ENCODE measurements at regions not wholly inside any gene's neighbourhood (a gene's known extent, or its start where the extent isn't known, plus 50 kb on each side); places are given as distances from the start of the nearest gene placed in this dataset.

DNA sequence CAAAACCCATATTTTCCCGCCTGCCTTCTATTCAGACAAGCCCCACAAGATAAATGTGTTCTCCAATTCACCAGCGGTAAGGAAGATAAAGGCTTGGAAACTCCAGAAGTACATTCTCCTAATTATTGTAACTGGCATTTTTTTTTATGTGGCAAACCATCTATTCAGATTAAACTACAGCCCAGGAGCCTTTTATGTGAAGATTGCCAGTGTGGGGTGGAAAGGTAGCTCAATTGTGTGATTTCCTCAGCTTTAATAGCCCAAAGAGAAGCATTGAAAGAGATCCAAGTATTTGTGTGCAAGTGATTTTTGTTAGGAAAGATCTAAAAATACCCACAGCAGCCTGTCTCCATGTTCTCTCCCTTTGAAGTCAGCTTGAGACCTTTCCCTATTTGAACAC, 451.4 kb upstream of the CCL2 start:
- ChIA-PET CTCF (no interaction called here), POLR2A (no interaction called here)
- dilution Hi-C loops (cut with MboI; ENCODE audit: extremely low pct_ligation_motif_present, low sequenced_read_pairs) = no loop called here

DNA sequence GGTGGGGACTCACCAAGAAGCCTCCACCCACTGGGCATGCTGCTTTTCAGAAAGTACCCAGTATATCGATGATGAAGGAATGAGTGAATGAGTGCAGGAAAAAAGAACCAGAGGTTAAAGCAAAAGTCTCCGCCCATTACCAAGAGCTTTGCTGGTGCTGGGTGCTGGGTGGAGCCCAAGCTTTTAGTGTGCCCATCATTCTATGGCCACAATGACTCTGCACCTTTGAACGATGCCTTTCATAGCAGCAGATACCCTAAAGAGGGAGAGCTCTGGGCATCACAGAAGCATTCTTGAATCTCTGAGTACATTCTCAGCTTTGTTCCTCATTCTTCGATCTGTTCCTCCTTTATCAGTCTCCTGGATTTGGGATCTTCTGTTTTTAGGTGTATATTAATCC, 450.7 kb upstream of the CCL2 start:
- intact Hi-C loops (cut with micrococcal nuclease) (no loop called here), dilution Hi-C loops (cut with MboI; ENCODE audit: extremely low pct_ligation_motif_present, low sequenced_read_pairs) (no loop called here)
- H3K9me1 ChIP-seq (replicated peaks; ENCODE audit: control insufficient read depth, extremely low read depth, insufficient read depth, low read length) = no peaks in the 10 kb centered on the region
- no peak overlapping the region for H3K4me2 ChIP-seq (ENCODE audit: insufficient read depth, low read length)
- no peak overlapping the region for H3K4me3 ChIP-seq (replicated peaks in 1 of 3; ENCODE audit: insufficient read depth in 1 of 3, low read depth in 1 of 3, low read length in 3 of 3)
- no peaks in the 10 kb centered on the region for H3K79me2 ChIP-seq (ENCODE audit: control insufficient read depth, insufficient read depth, low read length)
- DNase-seq (ENCODE audit: low read depth, low spot score) (no peak), FAIRE-seq (no peak)
- POLR2A ChIA-PET = no interaction called here
- no peaks in the 10 kb centered on the region for H3K27me3 ChIP-seq (ENCODE audit: control insufficient read depth in 2 of 2, insufficient read depth in 2 of 2, low read length in 2 of 2)
- CTCF ChIA-PET = no interaction called here
- no peaks in the 10 kb centered on the region for H3K9me3 ChIP-seq (replicated peaks; ENCODE audit: control insufficient read depth, insufficient read depth, low read length)
- no TSS peak for BruUV-seq (replicated peaks)
- TF ChIP-seq, protein P1, sequence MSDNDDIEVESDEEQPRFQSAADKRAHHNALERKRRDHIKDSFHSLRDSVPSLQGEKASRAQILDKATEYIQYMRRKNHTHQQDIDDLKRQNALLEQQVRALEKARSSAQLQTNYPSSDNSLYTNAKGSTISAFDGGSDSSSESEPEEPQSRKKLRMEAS (IDR thresholded peaks at IDR 0.05; ENCODE audit: insufficient read depth, insufficient read length) = no peak
- TF ChIP-seq EZH2 (IDR thresholded peaks at IDR 0.05; ENCODE audit: borderline replicate concordance, low read depth, low read length, severe bottlenecking) (no peak), GATA2 (IDR thresholded peaks at IDR 0.05; ENCODE audit: insufficient read depth, insufficient read length, low read depth, low read length) (no peak), JUN (IDR thresholded peaks at IDR 0.05; ENCODE audit: borderline replicate concordance, insufficient read depth, insufficient read length, low read depth) (no peak), POLR2A (IDR thresholded peaks at IDR 0.05; ENCODE audit: low read depth, low read length) (no peak), MYC (IDR thresholded peaks at IDR 0.05; ENCODE audit: low read depth, low read length) (no peak), POLR2AphosphoS5 (IDR thresholded peaks at IDR 0.05; ENCODE audit: insufficient read depth, low read depth, low read length) (no peak), FOS (IDR thresholded peaks at IDR 0.05; ENCODE audit: borderline replicate concordance, insufficient read depth, low read length) (no peak)
- TF ChIP-seq, protein P2, sequence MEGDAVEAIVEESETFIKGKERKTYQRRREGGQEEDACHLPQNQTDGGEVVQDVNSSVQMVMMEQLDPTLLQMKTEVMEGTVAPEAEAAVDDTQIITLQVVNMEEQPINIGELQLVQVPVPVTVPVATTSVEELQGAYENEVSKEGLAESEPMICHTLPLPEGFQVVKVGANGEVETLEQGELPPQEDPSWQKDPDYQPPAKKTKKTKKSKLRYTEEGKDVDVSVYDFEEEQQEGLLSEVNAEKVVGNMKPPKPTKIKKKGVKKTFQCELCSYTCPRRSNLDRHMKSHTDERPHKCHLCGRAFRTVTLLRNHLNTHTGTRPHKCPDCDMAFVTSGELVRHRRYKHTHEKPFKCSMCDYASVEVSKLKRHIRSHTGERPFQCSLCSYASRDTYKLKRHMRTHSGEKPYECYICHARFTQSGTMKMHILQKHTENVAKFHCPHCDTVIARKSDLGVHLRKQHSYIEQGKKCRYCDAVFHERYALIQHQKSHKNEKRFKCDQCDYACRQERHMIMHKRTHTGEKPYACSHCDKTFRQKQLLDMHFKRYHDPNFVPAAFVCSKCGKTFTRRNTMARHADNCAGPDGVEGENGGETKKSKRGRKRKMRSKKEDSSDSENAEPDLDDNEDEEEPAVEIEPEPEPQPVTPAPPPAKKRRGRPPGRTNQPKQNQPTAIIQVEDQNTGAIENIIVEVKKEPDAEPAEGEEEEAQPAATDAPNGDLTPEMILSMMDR (IDR thresholded peaks at IDR 0.05; ENCODE audit: extremely low read depth in 1 of 2, insufficient read depth in 1 of 2, low read depth in 1 of 2, low read length in 2 of 2) = no peak
- no peaks in the 10 kb centered on the region for H4K20me1 ChIP-seq (replicated peaks; ENCODE audit: control insufficient read depth, extremely low read depth, insufficient read depth, low read length)
- no peak overlapping the region for H3K9ac ChIP-seq (replicated peaks; ENCODE audit: extremely low read depth, insufficient read depth, low read length)
- no peak overlapping the region for H3K27ac ChIP-seq (ENCODE audit: insufficient read depth, low read depth, low read length)
- no peaks in the 10 kb centered on the region for H3K4me1 ChIP-seq (ENCODE audit: control insufficient read depth, extremely low read depth, insufficient read depth, low read length)
- H2AFZ ChIP-seq (ENCODE audit: low read depth, low read length) = no peak overlapping the region
- H3K36me3 ChIP-seq (ENCODE audit: control insufficient read depth in 2 of 2, extremely low read depth in 1 of 2, insufficient read depth in 2 of 2, low read length in 2 of 2) = no peaks in the 10 kb centered on the region

More for the DNA sequence above, 451.4 kb upstream of the CCL2 start:
- H3K36me3 ChIP-seq (ENCODE audit: control insufficient read depth in 2 of 2, extremely low read depth in 1 of 2, insufficient read depth in 2 of 2, low read length in 2 of 2) = no peaks in the 10 kb centered on the region
- no peak for FAIRE-seq
- H3K9me3 ChIP-seq (replicated peaks; ENCODE audit: control insufficient read depth, insufficient read depth, low read length) = no peaks in the 10 kb centered on the region
- no peaks in the 10 kb centered on the region for H4K20me1 ChIP-seq (replicated peaks; ENCODE audit: control insufficient read depth, extremely low read depth, insufficient read depth, low read length)
- H3K9ac ChIP-seq (replicated peaks; ENCODE audit: extremely low read depth, insufficient read depth, low read length) = no peak overlapping the region
- no peak overlapping the region for H3K27ac ChIP-seq (ENCODE audit: insufficient read depth, low read depth, low read length)
- DNase-seq (ENCODE audit: low read depth, low spot score) = no peak
- H2AFZ ChIP-seq (ENCODE audit: low read depth, low read length) = no peak overlapping the region
- no TSS peak for BruUV-seq (replicated peaks)
- TF ChIP-seq POLR2A (IDR thresholded peaks at IDR 0.05; ENCODE audit: low read depth, low read length) = no peak
- no peak for TF ChIP-seq FOS (IDR thresholded peaks at IDR 0.05; ENCODE audit: borderline replicate concordance, insufficient read depth, low read length)
- no peak for TF ChIP-seq EZH2 (IDR thresholded peaks at IDR 0.05; ENCODE audit: borderline replicate concordance, low read depth, low read length, severe bottlenecking)
- no peak for TF ChIP-seq POLR2AphosphoS5 (IDR thresholded peaks at IDR 0.05; ENCODE audit: insufficient read depth, low read depth, low read length)
- intact Hi-C loops (cut with micrococcal nuclease) = no loop called here
- H3K27me3 ChIP-seq (ENCODE audit: control insufficient read depth in 2 of 2, insufficient read depth in 2 of 2, low read length in 2 of 2) = no peaks in the 10 kb centered on the region
- no peaks in the 10 kb centered on the region for H3K79me2 ChIP-seq (ENCODE audit: control insufficient read depth, insufficient read depth, low read length)
- no peak overlapping the region for H3K4me3 ChIP-seq (replicated peaks in 1 of 3; ENCODE audit: insufficient read depth in 1 of 3, low read depth in 1 of 3, low read length in 3 of 3)
- no peaks in the 10 kb centered on the region for H3K9me1 ChIP-seq (replicated peaks; ENCODE audit: control insufficient read depth, extremely low read depth, insufficient read depth, low read length)
- H3K4me1 ChIP-seq (ENCODE audit: control insufficient read depth, extremely low read depth, insufficient read depth, low read length) = no peaks in the 10 kb centered on the region
- no peak overlapping the region for H3K4me2 ChIP-seq (ENCODE audit: insufficient read depth, low read length)

All from endothelial cell of umbilical vein (primary cell).